B cell (primary cell): ENCODE measurements at regions not wholly inside any gene's neighbourhood (a gene's known extent, or its start where the extent isn't known, plus 50 kb on each side); places are given as distances from the start of the nearest gene placed in this dataset.

Source experiments
- ATAC-seq: fragments of 200-7000 bp; cut with Tn5 transposase; one replicate; pipeline ENCODE4 v1.10.0; 2021; ENCODE audit warnings: low read depth, mild to moderate bottlenecking, moderate number of reproducible peaks, moderate library complexity
- CTCF ChIA-PET: fragments of 350-600 bp; sonication (Branson Sonifier 250); formaldehyde crosslinking; loops from one replicate; lab custom pipeline; 2021; ENCODE audit warnings: antibody characterized with exemption, inconsistent platforms; lab: Charles Lee
- POLR2A ChIA-PET: fragments of 350-600 bp; sonication (Branson Sonifier 250); formaldehyde crosslinking; loops from one replicate; lab custom pipeline; 2021; ENCODE audit warnings: antibody characterized with exemption; lab: Charles Lee
- DNase-seq: peaks from one replicate; pipeline ENCODE4 v3.0.0; 2013
- H2AFZ ChIP-seq: 2 replicates; pipeline ENCODE4 v1.6.1; 2012; ENCODE audit warnings: mild to moderate bottlenecking, low read depth, low read length; ENCODE audit not compliant: insufficient read depth, poor library complexity, severe bottlenecking
- H3K27ac ChIP-seq, 2 donors: 1 replicate in 1 of 2; 2 replicates in 1 of 2; pipeline ENCODE4 v1.5.1; 2012 to 2013; ENCODE audit warnings: low read length in 2 of 2, mild to moderate bottlenecking in 2 of 2, moderate library complexity in 1 of 2
- H3K27me3 ChIP-seq, 4 experiments: fragments of 200-600 bp in 1 of 4; sonication (generic) in 1 of 4; replicated peaks in 1 of 4; 1 replicate in 2 of 4; 2 replicates in 2 of 4; pipeline versions ENCODE4 v1.6.1 to v1.7.0; 2013 to 2016; ENCODE audit warnings: low read length in 3 of 4, mild to moderate bottlenecking in 2 of 4, mixed read lengths in 1 of 4, moderate library complexity in 1 of 4; ENCODE audit not compliant: insufficient read depth in 4 of 4, control insufficient read depth in 3 of 4; ENCODE audit errors: control extremely low read depth in 1 of 4
- H3K36me3 ChIP-seq, 2 experiments: replicated peaks in 1 of 2; 1 replicate in 1 of 2; 2 replicates in 1 of 2; pipeline versions ENCODE4 v1.6.1 to v1.7.1; 2013; ENCODE audit warnings: low read length in 1 of 2; ENCODE audit not compliant: insufficient read depth in 2 of 2, control insufficient read depth in 1 of 2; ENCODE audit errors: control extremely low read depth in 1 of 2, extremely low read depth in 1 of 2
- H3K4me1 ChIP-seq, 2 donors: fragments of 200-600 bp in 1 of 2; sonication (generic) in 1 of 2; 1 replicate in 1 of 2; 2 replicates in 1 of 2; pipeline versions ENCODE4 v1.5.1 to v1.6.1; 2013 to 2017; ENCODE audit warnings: low read length in 2 of 2; ENCODE audit not compliant: control insufficient read depth in 2 of 2, insufficient read depth in 2 of 2
- H3K4me2 ChIP-seq: replicated peaks from 2 replicates; pipeline ENCODE3; 2012; ENCODE audit warnings: mild to moderate bottlenecking, low read depth, low read length; ENCODE audit not compliant: poor library complexity, severe bottlenecking
- H3K4me3 ChIP-seq, 5 experiments: fragments of 200-600 bp in 1 of 5; sonication (generic) in 1 of 5; 1 replicate in 3 of 5; 2 replicates in 2 of 5; pipeline versions ENCODE4 v1.5.1 to v1.7.0; 2011 to 2016; ENCODE audit warnings: low read length in 4 of 5, mild to moderate bottlenecking in 4 of 5, low read depth in 2 of 5, control low read depth in 1 of 5, moderate library complexity in 1 of 5; ENCODE audit not compliant: insufficient read depth in 1 of 5; ENCODE audit errors: control extremely low read depth in 1 of 5, extremely low read depth in 1 of 5
- H3K79me2 ChIP-seq: fragments of 200-600 bp; sonication (generic); one replicate; pipeline ENCODE4 v1.6.0; 2016; ENCODE audit warnings: low read length; ENCODE audit not compliant: control insufficient read depth, insufficient read depth
- H3K9ac ChIP-seq: fragments of 200-600 bp; sonication (generic); 2 replicates; pipeline ENCODE4 v1.6.1; 2017; ENCODE audit warnings: mild to moderate bottlenecking, low read length, moderate library complexity
- H3K9me3 ChIP-seq, 3 donors: one replicate each; pipeline versions ENCODE4 v1.6.1 to v1.7.1; 2013; ENCODE audit warnings: low read length in 2 of 3; ENCODE audit not compliant: control insufficient read depth in 2 of 3, insufficient read depth in 1 of 3; ENCODE audit errors: control extremely low read depth in 1 of 3
- H4K20me1 ChIP-seq: 2 replicates; pipeline ENCODE4 v1.6.0; 2012; ENCODE audit warnings: mild to moderate bottlenecking, low read length; ENCODE audit not compliant: insufficient read depth, control insufficient read depth, poor library complexity, severe bottlenecking
- H3K27ac Mint-ChIP-seq: one replicate; pipeline ENCODE4 v1.8.0; 2021; ENCODE audit warnings: mixed read lengths
- H3K27me3 Mint-ChIP-seq: one replicate; pipeline ENCODE4 v1.8.0; 2021; ENCODE audit warnings: mixed read lengths
- H3K4me1 Mint-ChIP-seq: one replicate; pipeline ENCODE4 v1.8.0; 2021; ENCODE audit warnings: mixed read lengths
- H3K4me3 Mint-ChIP-seq: one replicate; pipeline ENCODE4 v1.8.0; 2021; ENCODE audit warnings: mixed read lengths
- H3K9me3 Mint-ChIP-seq: one replicate; pipeline ENCODE4 v1.8.0; 2022; ENCODE audit warnings: mixed read lengths; ENCODE audit not compliant: insufficient read depth
- EZH2 ChIP-seq: IDR thresholded peaks from 2 replicates; pipeline ENCODE4 v1.6.1; 2012; ENCODE audit warnings: borderline replicate concordance, low read depth, mild to moderate bottlenecking, moderate library complexity, low read length; ENCODE audit not compliant: insufficient read depth, poor library complexity, severe bottlenecking
- WGBS: methylation state at CpG from one replicate; pipeline ENCODE4 v1.1.5; 2013; ENCODE audit warnings: missing lambda C conversion rate; ENCODE audit not compliant: insufficient coverage; 5-methylcytosine and 5-hydroxymethylcytosine counted together
- intact Hi-C: fragments of 100-400 bp; cut with micrococcal nuclease; formaldehyde crosslinking; loops from one replicate; pipeline ENCODE4 v1.10.0; 2022
- TF ChIP-seq, protein P1 (sequence below): fragments of 200-600 bp; IDR thresholded peaks from one replicate; pipeline ENCODE4 v1.8.0; 2022; ENCODE audit warnings: antibody characterized with exemption, mild to moderate bottlenecking

- Histone ChIP-seq H3K36me3 (no peaks in the 10 kb centered on the region), H3K9ac (no peak overlapping the region), H3K4me1 (no peaks in the 10 kb centered on the region), H3K9me3 (peaks cover 0 to 3% (median 0%) of the 10 kb centered on the region in 3 donors), H3K27me3 (no peaks in the 10 kb centered on the region), H2AFZ (no peak overlapping the region), H3K79me2 (no peaks in the 10 kb centered on the region), H3K27ac (no peak overlapping the region), H4K20me1 (no peaks in the 10 kb centered on the region), H3K4me3 (no peak overlapping the region), H3K4me2 (no peak overlapping the region)
- no peaks in the 10 kb centered on the region for H3K9me3 Mint-ChIP-seq
- WGBS, result no CpG with 5 or more reads among the region's 3 CpGs
- CTCF ChIA-PET, result interaction anchor here (1.2 kb wide), 1 partner anchor 299 kb away, joined by 3 read pairs; no protein-coding TSS in a partner anchor
- H3K4me3 Mint-ChIP-seq, result no peak overlapping the region
- ATAC-seq, result no peak
- no peak for DNase-seq
- H3K27ac Mint-ChIP-seq, result no peak overlapping the region
- POLR2A ChIA-PET, result no interaction called here
- H3K27me3 Mint-ChIP-seq, result no peaks in the 10 kb centered on the region
- TF ChIP-seq, protein P1, sequence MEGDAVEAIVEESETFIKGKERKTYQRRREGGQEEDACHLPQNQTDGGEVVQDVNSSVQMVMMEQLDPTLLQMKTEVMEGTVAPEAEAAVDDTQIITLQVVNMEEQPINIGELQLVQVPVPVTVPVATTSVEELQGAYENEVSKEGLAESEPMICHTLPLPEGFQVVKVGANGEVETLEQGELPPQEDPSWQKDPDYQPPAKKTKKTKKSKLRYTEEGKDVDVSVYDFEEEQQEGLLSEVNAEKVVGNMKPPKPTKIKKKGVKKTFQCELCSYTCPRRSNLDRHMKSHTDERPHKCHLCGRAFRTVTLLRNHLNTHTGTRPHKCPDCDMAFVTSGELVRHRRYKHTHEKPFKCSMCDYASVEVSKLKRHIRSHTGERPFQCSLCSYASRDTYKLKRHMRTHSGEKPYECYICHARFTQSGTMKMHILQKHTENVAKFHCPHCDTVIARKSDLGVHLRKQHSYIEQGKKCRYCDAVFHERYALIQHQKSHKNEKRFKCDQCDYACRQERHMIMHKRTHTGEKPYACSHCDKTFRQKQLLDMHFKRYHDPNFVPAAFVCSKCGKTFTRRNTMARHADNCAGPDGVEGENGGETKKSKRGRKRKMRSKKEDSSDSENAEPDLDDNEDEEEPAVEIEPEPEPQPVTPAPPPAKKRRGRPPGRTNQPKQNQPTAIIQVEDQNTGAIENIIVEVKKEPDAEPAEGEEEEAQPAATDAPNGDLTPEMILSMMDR, result no peak
- TF ChIP-seq EZH2, result no peak
- intact Hi-C loops, result no loop called here
- no peaks in the 10 kb centered on the region for H3K4me1 Mint-ChIP-seq
Observed at GRCh38 chr18:10193444-10193843, 261.0 kb upstream of the APCDD1 start.

DNA sequence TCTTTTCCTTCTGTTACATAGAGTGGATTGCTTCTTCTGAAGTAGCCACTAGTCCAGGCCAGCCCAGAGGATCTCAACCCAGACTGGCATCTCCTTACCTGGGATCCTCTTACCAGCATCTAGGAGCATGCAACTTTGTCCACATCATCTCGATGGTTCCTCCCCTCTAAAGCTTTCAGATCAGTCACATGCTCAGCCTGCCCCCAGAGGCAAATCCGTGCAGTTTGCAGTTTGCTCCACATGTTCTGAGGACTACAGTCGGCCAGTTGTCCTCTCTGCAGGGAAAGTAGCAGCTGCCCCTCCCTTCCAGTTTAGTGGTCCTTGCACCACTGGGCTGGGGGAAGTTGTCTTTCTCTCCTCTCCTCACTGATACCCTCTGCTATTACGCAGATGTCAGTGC is 259.8 kb upstream of the APCDD1 start:
- ChIA-PET CTCF (no interaction called here), POLR2A (no interaction called here)
- Histone ChIP-seq H3K9me3 (peaks cover 0 to 3% (median 0%) of the 10 kb centered on the region in 3 donors), H3K4me2 (no peak overlapping the region), H3K79me2 (no peaks in the 10 kb centered on the region), H3K9ac (no peak overlapping the region), H3K27me3 (no peaks in the 10 kb centered on the region), H4K20me1 (no peaks in the 10 kb centered on the region), H2AFZ (no peak overlapping the region), H3K4me1 (no peaks in the 10 kb centered on the region), H3K4me3 (no peak overlapping the region), H3K27ac (no peak overlapping the region), H3K36me3 (no peaks in the 10 kb centered on the region)
- H3K27me3 Mint-ChIP-seq, result no peaks in the 10 kb centered on the region
- H3K27ac Mint-ChIP-seq, result no peak overlapping the region
- ATAC-seq, result no peak
- no peaks in the 10 kb centered on the region for H3K9me3 Mint-ChIP-seq
- no peaks in the 10 kb centered on the region for H3K4me1 Mint-ChIP-seq
- 85% methylated on average over 4 of the region's 4 CpGs for WGBS
- no peak overlapping the region for H3K4me3 Mint-ChIP-seq
- TF ChIP-seq, protein P1, result no peak
- no peak for TF ChIP-seq EZH2
- DNase-seq, result no peak
- intact Hi-C loops, result no loop called here
